Astrocyte (in vitro differentiated cells and primary cell): ENCODE measurements at regions not wholly inside any gene's neighbourhood (a gene's known extent, or its start where the extent isn't known, plus 50 kb on each side); places are given as distances from the start of the nearest gene placed in this dataset.

Source experiments
- DNase-seq: peaks from one replicate; pipeline ENCODE4 v3.0.0-alpha.2; 2010; ENCODE audit warnings: low read depth
- FAIRE-seq: peaks from 2 replicates; lab custom pipeline; 2011; peaks lifted over from hg19 to GRCh38; lab: Jason Lieb, UNC
- H2AFZ ChIP-seq: 2 replicates; pipeline ENCODE4 v1.6.0; 2012; ENCODE audit warnings: low read depth, low read length, inconsistent platforms
- H3K27ac ChIP-seq: 2 replicates; pipeline ENCODE4 v1.5.1; 2011; ENCODE audit warnings: low read depth, low read length, inconsistent platforms
- H3K27me3 ChIP-seq: 2 replicates; pipeline ENCODE4 v1.6.0; 2011; ENCODE audit warnings: low read length, inconsistent platforms; ENCODE audit not compliant: insufficient read depth
- H3K36me3 ChIP-seq: 2 replicates; pipeline ENCODE4 v1.5.1; 2011; ENCODE audit warnings: low read length, inconsistent platforms; ENCODE audit not compliant: insufficient read depth
- H3K4me1 ChIP-seq: 2 replicates; pipeline ENCODE4 v1.5.1; 2011; ENCODE audit warnings: low read length, inconsistent platforms; ENCODE audit not compliant: insufficient read depth
- H3K4me2 ChIP-seq: 2 replicates; pipeline ENCODE4 v1.6.0; 2012; ENCODE audit warnings: low read length, inconsistent platforms
- H3K4me3 ChIP-seq: 2 replicates; pipeline ENCODE4 v1.5.1; 2011; ENCODE audit warnings: low read depth, mild to moderate bottlenecking, low read length, inconsistent platforms; ENCODE audit not compliant: insufficient read depth
- H3K79me2 ChIP-seq: 2 replicates; pipeline ENCODE4 v1.6.0; 2012; ENCODE audit warnings: mild to moderate bottlenecking, low read length, inconsistent platforms; ENCODE audit not compliant: insufficient read depth
- H3K9ac ChIP-seq: 2 replicates; pipeline ENCODE4 v1.6.0; 2012; ENCODE audit warnings: mild to moderate bottlenecking, low read length, inconsistent platforms
- H3K9me3 ChIP-seq: 2 replicates; pipeline ENCODE4 v1.5.1; 2012; ENCODE audit warnings: low read depth, mild to moderate bottlenecking, low read length, inconsistent platforms; ENCODE audit not compliant: insufficient read depth
- H4K20me1 ChIP-seq: 2 replicates; pipeline ENCODE4 v1.6.0; 2012; ENCODE audit warnings: low read length, inconsistent platforms; ENCODE audit not compliant: insufficient read depth
- H3K27ac Mint-ChIP-seq: one replicate; pipeline ENCODE4 v1.8.0; 2021; ENCODE audit warnings: mild to moderate bottlenecking, mixed read lengths; ENCODE audit not compliant: unreplicated experiment
- H3K27me3 Mint-ChIP-seq: one replicate; pipeline ENCODE4 v1.8.0; 2021; ENCODE audit warnings: low read depth, mixed read lengths; ENCODE audit not compliant: unreplicated experiment
- H3K36me3 Mint-ChIP-seq: one replicate; pipeline ENCODE4 v1.8.0; 2021; ENCODE audit warnings: low read depth, mixed read lengths; ENCODE audit not compliant: unreplicated experiment
- H3K4me1 Mint-ChIP-seq: one replicate; pipeline ENCODE4 v1.8.0; 2021; ENCODE audit warnings: low read depth, mixed read lengths; ENCODE audit not compliant: unreplicated experiment
- H3K4me3 Mint-ChIP-seq: one replicate; pipeline ENCODE4 v1.8.0; 2021; ENCODE audit warnings: mild to moderate bottlenecking, moderate library complexity, mixed read lengths; ENCODE audit not compliant: unreplicated experiment
- H3K9me3 Mint-ChIP-seq: one replicate; pipeline ENCODE4 v1.8.0; 2021; ENCODE audit warnings: mild to moderate bottlenecking, mixed read lengths; ENCODE audit not compliant: unreplicated experiment
- CTCF ChIP-seq: IDR thresholded peaks from 2 replicates; pipeline ENCODE4 v1.5.1; 2011; ENCODE audit warnings: low read depth, mild to moderate bottlenecking, inconsistent platforms, low read length, moderate library complexity; ENCODE audit not compliant: insufficient read depth
- EZH2 ChIP-seq: IDR thresholded peaks from 2 replicates; pipeline ENCODE4 v1.6.1; 2012; ENCODE audit warnings: mild to moderate bottlenecking, low read length, inconsistent platforms; ENCODE audit not compliant: insufficient read depth

DNA sequence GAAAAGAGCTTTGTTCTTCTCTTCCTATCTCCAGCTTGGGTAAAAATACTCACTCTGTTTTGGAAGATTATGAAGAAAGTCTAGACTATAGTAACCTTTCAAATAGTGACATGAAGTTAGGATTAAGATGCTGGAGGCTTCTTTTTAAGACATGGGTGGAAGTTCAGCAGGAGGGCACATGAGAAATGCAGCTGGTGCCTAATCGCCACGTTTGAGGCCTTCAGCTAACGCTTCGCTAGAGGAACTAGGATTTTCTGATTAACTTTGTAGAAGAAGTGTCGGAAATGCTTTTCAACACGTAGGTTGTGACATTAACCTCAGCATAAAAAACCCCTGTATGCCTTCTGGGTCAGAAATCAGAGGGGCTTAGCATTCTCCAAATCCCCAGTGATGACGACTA lies 348.1 kb upstream of the MAP3K7 start:
- Histone ChIP-seq H3K27me3 (no peaks in the 10 kb centered on the region), H3K4me3 (no peak overlapping the region), H3K9me3 (no peaks in the 10 kb centered on the region), H2AFZ (no peak overlapping the region), H4K20me1 (no peaks in the 10 kb centered on the region), H3K9ac (no peak overlapping the region), H3K79me2 (no peaks in the 10 kb centered on the region), H3K36me3 (no peaks in the 10 kb centered on the region), H3K27ac (no peak overlapping the region), H3K4me1 (no peaks in the 10 kb centered on the region), H3K4me2 (no peak overlapping the region)
- Mint-ChIP-seq H3K9me3 (no peaks in the 10 kb centered on the region), H3K4me1 (peaks cover 8% of the 10 kb centered on the region), H3K4me3 (no peak overlapping the region), H3K36me3 (no peaks in the 10 kb centered on the region), H3K27ac (no peak overlapping the region), H3K27me3 (peaks cover 6% of the 10 kb centered on the region)
- DNase-seq = no peak
- no peak for TF ChIP-seq EZH2
- TF ChIP-seq CTCF = no peak
- no peak for FAIRE-seq

GRCh38 chr6:90934081-90934480 lies 347.2 kb upstream of the MAP3K7 start:
- no peaks in the 10 kb centered on the region for H4K20me1 ChIP-seq
- FAIRE-seq (no peak), DNase-seq (no peak)
- H3K4me3 Mint-ChIP-seq = no peak overlapping the region
- H3K36me3 ChIP-seq = no peaks in the 10 kb centered on the region
- no peak overlapping the region for H3K27ac Mint-ChIP-seq
- H3K27me3 ChIP-seq = no peaks in the 10 kb centered on the region
- H3K27ac ChIP-seq = no peak overlapping the region
- peaks cover 6% of the 10 kb centered on the region for H3K27me3 Mint-ChIP-seq
- H3K9me3 ChIP-seq = no peaks in the 10 kb centered on the region
- H3K4me2 ChIP-seq = no peak overlapping the region
- H3K9ac ChIP-seq = no peak overlapping the region
- TF ChIP-seq EZH2 = no peak
- no peak for TF ChIP-seq CTCF
- no peaks in the 10 kb centered on the region for H3K79me2 ChIP-seq
- H3K4me1 Mint-ChIP-seq = peaks cover 8% of the 10 kb centered on the region
- H3K36me3 Mint-ChIP-seq = no peaks in the 10 kb centered on the region
- no peaks in the 10 kb centered on the region for H3K9me3 Mint-ChIP-seq
- H2AFZ ChIP-seq = no peak overlapping the region
- H3K4me1 ChIP-seq = no peaks in the 10 kb centered on the region
- no peak overlapping the region for H3K4me3 ChIP-seq

GRCh38 chr6:90932351-90932750 lies 345.5 kb upstream of the MAP3K7 start:
- no peaks in the 10 kb centered on the region for H3K9me3 ChIP-seq
- no peak for TF ChIP-seq CTCF
- no peak for TF ChIP-seq EZH2
- DNase-seq (no peak), FAIRE-seq (no peak)
- H3K4me1 Mint-ChIP-seq = peaks cover 13% of the 10 kb centered on the region
- H3K9ac ChIP-seq = no peak overlapping the region
- H3K4me1 ChIP-seq = no peaks in the 10 kb centered on the region
- H3K27me3 Mint-ChIP-seq = peaks cover 6% of the 10 kb centered on the region
- no peak overlapping the region for H3K4me2 ChIP-seq
- H3K27ac ChIP-seq = no peak overlapping the region
- H3K4me3 ChIP-seq = no peak overlapping the region
- no peaks in the 10 kb centered on the region for H3K36me3 ChIP-seq
- no peaks in the 10 kb centered on the region for H3K36me3 Mint-ChIP-seq
- no peak overlapping the region for H2AFZ ChIP-seq
- no peak overlapping the region for H3K4me3 Mint-ChIP-seq
- no peaks in the 10 kb centered on the region for H3K27me3 ChIP-seq
- no peaks in the 10 kb centered on the region for H3K79me2 ChIP-seq
- no peaks in the 10 kb centered on the region for H3K9me3 Mint-ChIP-seq
- no peak overlapping the region for H3K27ac Mint-ChIP-seq
- H4K20me1 ChIP-seq = no peaks in the 10 kb centered on the region
